AG20443 (cell line): ENCODE measurements at regions not wholly inside any gene's neighbourhood (a gene's known extent, or its start where the extent isn't known, plus 50 kb on each side); places are given as distances from the start of the nearest gene placed in this dataset.

Experiments used
- DNase-seq: peaks from one replicate; pipeline ENCODE4 v3.0.0; 2012; ENCODE audit warnings: low spot score, mixed read lengths

DNA sequence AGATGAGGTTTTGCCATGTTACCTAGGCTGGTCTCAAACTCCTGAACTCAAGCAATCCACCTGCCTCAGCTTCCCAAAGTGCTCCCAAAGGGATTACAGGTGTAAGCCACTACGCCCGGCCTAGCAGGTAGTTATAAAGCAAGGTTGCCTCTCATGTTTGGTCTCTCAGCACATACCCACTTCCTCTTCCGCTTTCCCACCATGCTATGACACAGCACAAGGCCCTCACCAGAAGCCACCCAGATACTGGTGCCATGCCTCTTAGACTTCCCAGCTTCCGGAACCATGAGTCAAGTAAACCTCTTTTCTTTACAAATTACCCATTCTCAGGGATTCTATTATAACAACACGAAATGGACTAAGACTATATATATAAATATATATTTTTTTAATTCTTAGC is 143.6 kb downstream of the COPRS start:
- DNase-seq = no peak

DNA sequence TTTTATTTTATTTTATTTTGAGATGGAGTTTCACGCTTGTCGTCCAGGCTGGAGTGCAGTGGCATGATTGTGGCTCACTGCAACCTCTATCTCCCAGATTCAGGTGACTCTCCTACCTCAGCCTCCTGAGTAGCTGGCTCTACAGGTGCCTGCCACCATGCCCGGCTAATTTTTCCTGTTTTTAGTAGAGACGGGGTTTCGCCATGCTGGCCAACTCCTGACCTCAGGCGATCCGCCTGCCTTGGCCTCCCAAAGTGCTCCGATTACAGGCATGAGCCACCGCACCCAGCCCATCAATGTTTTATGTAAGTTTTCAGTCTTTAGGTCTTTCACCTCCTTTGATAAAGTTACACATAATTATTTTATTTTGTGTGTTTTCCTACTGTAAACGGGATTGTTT is 154.6 kb downstream of the COPRS start:
- no peak for DNase-seq

DNA sequence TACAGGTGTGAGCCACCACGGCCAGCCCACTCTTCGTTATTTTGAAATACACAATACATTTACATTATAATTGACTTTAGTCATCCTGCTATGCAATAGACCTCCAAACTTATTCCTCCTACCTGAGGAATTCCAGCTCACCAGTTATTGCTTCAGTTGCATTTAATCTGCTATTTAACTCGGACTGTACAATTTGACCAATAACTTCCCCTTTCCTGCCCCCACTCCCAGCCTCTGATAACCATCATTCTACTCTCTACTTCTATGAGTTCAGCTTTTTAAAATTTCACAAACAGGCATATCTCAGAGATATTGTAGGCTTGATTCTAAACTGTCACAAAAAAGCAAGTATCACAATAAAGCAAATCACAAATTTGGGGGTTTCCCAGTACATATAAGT is 157.0 kb downstream of the COPRS start:
- DNase-seq = no peak

DNA sequence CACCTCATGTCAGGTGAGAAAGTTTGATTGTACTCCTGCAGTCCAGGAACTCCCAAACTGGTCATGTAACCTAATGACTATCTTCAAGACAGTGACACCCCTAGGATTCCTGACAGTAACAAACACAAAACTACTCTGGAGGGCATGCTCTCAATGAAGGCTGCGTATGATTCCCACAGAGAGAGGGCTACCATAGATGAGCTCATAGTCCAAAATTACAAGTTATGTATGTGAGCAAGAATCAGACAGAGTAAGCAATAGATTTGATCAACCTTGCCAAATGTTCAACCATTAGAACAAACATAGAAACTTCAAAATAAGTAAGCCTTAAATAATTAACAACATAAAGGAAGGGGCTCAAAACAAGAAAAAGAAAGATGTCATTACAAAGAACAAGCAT is 158.1 kb downstream of the COPRS start:
- no peak for DNase-seq

DNA sequence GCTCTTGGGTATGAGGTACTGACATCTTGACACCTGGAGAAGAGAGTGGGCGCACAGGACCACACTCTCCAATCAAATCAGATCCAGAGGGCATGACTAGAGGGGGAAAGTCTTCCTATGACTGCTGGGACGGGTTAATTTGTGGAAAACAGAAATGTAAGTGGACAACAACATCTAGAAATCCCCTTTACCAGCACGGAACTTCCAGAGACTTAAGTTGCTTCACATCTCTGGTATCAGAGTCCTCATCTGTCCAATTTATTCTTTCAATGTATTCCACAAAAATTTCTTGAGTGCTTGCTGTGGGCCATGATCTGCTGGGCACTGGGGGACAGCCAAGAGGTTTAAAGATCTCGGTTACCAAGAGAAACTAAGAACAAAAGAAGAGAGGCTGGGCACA is 159.2 kb downstream of the COPRS start:
- no peak for DNase-seq

DNA sequence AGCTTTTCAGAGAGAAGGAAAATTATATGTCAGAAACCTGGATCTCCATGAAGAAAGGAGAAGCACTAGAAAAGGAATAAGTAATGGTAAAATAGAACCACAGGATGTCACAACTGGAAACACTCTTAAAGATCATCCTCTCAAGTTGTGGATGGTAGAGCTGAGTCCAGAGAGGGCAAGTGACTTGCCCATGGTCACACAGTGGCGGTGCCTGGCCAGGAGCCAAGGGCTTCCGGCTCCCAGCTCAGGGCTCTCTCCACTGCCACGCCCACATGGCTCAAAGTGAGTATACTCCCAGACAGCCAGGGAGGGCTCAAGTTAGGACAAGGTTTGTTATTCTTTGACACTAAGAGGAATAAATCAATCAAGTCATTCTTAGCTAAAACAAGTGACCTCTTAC is 159.8 kb downstream of the COPRS start:
- DNase-seq = no peak

DNA sequence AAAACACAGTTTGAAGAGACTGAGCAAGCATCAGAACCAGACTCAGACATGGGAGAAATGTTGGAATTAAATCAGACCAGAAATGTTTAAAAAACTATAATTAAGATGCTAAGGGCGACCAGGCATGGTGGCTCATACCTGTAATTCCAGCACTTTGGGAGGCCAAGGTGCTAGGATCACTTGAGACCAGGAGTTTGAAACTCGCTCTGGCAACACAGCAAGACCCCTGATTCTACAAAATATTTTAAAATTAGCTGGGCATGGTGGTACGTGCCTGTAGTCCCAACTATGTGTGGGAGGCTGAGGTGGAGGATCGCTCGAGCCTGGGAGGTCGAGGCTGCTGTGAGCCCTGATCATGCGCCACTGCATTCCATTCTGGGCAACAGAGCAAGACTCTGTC is 160.3 kb downstream of the COPRS start:
- no peak for DNase-seq

DNA sequence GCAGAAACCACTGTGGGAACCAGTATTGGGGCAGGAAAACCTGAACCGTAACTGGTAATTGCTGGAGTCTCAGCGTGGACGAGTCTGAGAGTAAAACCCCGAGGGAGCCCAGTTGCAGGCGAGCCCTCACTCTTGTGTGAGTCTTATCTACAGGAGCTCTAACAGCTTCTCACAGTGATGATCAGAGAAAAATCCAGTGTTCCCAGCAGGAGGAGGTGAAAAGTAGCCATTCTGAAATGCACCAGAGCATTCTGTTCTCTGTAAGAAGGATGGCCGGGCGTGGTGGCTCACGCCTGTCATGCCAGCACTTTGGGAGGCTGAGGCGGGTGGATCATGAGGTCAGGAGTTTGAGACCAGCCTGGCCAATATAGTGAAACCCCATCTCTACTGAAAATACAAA is 161.2 kb downstream of the COPRS start:
- no peak for DNase-seq

DNA sequence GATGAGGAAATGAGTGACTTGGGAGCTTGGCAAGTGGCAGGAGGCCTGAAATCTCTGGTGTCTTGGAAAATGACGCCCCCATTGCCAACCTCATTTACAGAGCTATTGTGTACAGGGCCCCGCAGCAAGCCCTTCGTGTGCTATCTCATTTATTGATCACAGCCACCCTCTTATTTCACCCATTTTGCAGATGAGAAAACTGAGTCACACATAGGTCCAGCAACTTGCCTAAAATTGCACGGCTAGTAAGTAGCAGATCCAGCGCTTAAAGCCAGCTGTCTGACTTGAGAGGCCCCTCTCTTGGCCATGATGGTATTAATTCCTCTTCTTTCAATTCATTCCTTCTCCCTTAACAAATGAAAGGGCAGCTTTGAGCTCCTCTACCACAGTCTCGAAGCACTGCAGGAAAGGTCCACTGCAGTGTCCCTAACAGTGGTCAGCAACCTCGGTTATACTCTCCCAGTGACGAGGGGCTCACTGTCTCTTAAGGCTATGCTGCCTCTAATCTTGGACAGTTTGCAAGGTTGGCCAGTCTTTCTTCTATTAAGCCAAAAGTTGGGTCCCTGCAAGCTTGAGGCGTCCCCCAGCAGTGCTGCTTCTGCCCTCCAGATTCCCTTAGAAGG is 162.2 kb downstream of the COPRS start:
- DNase-seq = no peak

DNA sequence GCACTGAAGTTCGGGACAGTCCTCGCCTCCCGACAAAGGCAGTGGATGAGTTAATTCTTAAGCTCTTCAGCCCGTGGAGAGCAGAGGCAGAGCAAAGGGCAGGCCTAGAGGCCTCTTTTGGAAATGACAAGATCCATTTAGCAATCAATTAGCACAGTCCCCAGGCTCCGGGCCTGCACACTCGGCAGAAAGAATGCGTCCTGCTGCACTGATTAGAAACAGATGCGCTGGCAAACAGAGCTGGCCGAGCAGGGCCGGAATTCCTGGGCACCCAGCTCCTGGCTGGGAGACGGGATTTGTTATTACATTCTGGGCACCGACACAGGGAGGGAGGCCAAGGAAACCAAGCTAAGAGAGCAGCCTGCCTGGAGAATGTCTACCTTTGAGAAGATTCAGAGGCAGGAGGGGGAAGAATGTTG is 162.9 kb downstream of the COPRS start:
- peak; percentile 96 for DNase-seq

DNA sequence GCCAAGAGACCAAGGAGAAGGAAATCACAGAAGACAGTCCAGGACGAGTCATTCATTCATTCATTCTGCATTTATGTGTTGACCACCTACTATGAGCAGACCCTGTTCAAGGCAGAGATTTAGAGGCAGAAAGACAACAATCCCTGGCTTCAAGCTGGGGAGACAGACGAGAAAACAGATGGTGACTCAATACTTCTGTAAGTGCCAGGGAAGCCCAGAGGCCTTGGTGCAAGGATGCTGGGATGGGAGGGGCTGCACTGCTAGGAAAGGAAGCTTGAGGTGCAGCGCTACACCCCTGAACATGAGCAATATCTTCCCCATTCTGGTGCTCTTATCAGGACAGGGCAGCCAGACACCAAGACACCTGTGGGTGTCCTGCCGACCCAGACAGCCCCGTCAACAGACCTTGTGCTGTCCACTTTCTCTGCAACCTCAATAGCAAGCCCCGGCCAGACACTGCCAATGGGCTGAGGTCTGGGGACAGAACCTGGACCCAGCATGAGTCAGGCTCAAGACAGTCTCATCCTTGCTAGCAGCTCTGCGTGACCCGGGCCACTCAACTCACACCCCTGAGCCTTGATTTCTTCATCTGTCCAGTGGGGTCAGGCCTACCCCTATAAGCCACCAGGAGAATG is 163.5 kb downstream of the COPRS start:
- peak; percentile 65 for DNase-seq

DNA sequence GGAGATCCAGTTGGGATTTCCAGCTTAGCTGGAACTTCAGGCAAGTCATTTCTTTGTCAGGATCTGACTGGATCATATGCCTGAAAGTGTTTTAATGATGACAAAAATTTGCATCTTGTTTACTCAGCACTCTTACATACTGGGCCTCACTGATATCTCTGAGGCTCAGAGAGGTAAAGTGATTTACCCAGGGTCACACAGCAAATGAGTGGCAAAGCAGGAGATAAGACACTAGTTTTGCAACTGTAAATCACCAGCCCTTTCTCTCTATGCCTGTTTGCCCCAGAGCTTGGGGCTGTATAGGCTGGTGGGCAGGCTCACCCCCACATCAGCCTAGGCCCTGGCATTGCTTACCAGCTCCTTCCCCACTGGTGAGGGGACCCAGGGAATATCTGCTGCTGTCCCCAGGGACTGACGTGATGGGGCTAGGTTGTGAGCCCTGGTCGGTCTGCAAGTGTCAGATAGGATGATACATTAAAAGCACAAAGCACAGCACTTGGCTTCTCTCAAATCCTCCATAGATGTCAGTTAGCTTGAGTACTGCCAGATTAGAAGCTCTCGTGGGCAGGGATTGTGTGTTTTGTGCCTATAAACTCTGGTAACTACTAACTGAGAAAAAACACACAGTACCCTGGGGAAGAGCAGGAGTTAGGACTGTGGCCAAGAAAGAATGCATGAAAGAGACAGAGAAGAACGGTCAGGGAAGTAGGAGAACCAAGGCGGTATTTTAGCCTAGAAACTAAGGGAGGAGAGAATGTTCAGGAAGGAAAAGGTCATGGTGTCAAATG is 165.4 kb downstream of the COPRS start:
- no peak for DNase-seq

DNA sequence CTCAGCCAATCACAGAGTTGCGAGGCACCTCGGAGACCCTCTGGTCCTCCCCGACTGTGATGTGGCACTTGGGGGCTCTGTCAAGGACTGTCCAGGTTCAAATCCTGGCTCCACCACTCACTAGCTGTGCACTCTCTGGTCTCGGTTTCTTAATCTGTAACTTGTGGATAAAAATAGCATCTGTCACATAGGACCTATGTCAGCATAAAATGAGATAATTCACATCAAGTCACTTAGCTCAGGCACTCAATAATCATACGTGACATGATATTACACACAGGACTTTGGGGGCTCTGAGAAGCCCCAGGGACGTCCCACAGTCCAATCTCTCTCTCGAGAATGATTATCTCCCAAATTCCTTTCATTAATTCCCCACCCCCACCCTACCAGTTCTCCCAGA is 166.4 kb downstream of the COPRS start:
- no peak for DNase-seq

DNA sequence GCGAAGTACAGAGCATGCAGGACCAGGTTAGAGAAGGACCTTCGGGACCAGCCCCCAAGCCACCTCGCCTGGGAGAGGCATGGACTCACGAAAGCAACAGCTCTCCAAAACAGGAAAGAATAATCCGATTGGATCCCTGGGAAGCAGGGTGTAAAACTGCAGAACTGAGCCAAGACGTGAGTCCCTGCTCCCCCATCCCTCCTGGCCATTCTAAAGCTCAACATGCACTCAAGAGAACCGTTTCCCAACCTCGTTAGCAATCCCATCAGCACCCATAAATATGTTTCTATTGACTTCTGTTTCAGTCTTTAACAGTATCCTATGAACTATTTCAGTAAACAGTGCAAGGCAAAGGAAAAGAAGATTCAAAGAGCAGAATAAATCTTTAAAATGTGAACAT is 167.0 kb downstream of the COPRS start:
- DNase-seq = no peak

DNA sequence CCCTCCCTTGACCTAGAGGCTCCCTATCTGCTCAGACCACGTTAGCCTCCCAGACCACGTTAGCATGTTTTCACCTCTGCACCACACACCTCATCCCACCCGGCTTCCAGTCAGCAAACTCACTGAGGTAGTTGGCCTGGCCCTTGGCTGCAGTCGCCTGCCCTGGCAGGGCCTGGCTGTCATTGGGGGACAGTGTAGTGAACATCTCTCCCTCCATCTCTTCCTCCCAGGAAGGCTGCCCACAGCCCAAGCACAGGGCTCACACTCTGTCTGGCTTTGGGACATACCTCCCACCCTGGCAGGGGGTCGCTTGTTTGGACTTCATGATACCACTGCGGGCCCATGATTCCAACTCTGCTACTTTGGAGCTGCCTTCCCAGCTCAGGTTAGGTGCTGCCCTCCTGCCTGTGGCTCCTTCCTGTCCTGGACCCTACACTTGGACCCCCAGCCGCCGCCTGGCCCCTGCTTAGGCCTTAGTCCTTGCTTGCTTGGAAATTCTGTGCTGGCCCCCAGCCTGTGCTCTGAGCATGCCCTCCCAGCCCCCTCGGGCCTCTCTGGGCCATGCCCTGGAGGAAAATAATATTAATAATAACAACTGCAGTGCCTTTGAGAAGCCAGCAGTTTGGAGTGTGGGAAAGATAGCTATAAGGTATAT is 167.7 kb downstream of the COPRS start:
- DNase-seq = no peak

DNA sequence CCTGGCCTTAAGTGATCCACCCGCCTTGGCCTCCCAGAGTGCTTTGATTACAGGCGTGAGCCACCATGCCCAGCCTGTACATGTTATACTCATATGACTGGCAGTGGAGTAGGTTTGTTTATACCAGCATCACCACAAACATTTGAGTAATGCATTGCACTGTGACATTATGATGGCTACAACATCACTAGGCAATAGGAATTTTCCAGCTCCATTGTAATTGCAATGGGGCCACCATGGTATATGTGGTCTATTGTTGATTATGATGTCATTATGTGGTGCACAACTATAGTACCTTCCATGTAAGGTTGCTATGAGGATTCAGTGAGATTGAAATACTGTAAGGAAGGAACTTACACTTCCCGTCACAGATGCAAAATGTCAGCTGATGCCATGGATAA is 168.9 kb downstream of the COPRS start:
- DNase-seq = no peak

DNA sequence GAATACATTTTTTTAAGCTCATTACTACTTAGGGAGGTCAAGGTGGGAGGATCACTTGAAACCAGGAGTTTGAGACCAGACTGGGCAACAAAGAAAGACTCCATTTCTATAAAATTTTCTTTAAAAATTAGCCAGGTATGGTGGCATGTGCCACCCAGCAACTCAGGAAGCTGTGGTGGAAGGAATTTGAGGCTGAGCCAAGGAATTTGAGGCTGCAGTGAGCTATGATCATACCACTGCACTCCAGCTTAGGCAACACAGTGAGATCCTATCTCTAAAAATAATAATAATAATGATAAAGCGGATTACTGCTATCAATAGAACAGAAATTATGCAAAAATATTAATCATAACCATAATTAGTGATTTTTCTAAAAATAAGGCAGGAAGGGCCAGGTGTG is 170.3 kb downstream of the COPRS start:
- no peak for DNase-seq

DNA sequence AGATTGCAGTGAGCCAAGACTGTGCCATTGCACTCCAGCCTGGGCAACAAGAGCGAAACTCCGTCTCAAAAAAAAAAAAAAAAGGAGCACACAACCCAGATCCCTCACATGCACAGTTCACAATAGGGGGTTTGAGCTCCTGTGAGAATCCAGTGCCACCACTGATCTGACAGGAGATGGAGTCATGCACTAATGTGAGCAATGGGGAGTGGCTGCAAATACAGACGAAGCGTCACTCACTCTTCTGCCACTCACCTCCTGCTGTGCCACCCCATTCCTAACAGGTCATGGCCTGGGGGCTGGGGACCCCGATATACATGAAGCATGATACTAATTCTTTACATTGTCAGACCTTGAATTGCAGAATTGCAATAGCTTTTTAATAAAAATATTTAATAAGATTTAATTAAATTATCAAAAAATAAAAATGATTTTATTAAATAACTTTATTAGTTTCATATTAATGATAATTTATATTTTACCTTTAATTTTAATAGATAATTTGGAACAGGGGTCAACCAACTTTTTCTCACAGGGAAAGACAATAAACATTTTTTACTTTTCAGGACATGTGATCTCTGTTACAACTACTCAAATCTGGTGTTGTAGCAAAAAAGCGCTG is 171.4 kb downstream of the COPRS start:
- no peak for DNase-seq

DNA sequence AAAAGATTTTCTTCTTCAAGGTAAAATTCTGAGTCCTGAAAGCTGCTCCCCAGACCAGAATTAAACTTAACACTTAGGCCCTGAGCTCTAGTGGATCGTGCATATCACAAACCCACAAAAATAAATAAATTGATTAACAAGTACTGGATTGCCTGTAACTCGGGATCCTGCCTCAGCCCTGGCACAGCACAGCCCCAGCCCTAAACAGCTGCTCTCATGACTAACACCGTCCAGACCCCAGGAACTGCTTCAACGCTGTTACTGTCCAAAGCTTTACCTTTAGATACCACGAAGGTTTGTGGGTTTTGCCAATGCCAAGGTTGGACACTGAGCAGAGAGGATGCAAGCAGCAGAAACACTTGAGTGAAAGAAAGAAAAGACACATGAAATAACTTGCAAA is 172.5 kb downstream of the COPRS start:
- DNase-seq = no peak

DNA sequence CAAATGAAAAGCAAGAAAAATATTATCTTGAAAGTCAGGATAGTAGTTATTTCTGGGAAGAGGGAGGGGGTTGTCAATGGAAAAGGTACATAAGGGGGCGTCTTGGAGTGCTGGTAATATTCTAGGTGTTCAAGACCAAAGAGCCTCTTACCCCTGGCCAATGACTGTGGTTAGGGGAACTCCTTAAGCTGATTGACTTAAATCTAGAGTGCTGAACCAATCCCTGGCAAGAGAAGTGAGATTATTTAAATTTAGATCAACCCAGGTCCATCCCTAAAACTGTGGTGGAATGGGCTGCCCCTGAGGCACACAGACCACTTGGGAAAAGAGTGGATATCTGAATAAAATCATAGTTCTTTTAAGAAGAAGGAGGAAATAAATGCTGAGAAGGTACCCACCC is 174.1 kb downstream of the COPRS start:
- no peak for DNase-seq

DNA sequence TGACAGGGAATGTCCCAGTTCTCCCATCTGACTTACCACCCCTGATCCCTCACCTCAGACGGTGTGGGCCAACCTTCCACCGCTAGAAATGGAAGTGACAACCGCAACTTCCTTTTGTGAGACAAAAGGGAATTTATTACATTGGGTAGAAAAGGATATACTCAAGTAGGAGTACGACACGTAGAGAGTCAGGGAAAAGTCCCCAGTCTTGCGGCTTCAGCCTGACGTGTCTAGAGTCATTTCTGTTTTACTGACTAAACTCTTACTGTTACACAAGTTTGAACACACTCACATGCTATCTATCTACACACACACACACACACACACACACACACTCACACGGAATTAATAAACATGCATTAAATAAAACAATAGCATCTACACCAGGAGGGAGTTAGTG is 178.9 kb downstream of the COPRS start:
- DNase-seq = no peak

DNA sequence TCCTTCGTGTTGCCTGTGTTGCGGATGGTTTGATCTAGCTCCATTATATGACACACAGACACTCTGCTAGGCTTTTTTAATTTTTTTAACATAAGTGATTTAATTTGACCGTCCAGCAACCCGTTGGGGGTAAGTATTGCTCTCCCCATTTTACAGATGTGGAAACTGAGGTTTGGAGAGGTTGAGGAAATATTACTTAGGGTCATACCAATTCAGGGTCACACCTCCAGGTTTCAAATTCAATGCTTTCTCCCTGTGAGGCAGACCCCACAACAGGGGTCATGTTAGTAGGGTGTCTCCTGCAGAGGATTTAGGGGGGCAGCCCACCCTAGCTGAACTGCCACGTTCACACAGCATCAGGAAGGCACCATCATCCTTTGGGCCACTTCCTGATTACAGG is 179.4 kb downstream of the COPRS start:
- DNase-seq = no peak

DNA sequence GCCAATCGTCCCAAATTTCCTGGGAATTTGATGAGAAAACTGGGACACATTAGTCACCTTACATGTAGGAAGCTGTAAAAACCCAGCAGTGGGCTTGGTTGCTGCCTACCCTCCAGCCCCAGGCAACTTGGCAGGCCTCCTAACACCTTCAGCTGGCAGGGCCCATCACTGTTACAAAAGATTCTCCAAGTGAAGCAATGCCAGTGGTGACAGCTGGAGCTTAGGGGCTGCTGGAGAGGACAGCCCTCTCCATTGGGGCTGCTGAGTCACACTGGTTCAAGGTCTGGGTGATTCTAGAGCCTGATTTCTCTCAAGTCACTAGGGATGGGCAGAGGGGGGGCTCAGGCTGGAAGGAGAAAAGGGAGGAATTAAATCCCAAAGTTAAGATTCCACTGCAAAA is 180.6 kb downstream of the COPRS start:
- DNase-seq = peak; percentile 49
